Tibial nerve (tissue), 4 donors: ENCODE measurements at regions not wholly inside any gene's neighbourhood (a gene's known extent, or its start where the extent isn't known, plus 50 kb on each side); places are given as distances from the start of the nearest gene placed in this dataset.

Source experiments
- DNase-seq, 2 donors: peaks; one replicate each; pipeline ENCODE4 v3.0.0-alpha.2; 2019; ENCODE audit warnings: low spot score in 2 of 2
- H3K27ac ChIP-seq, 4 donors: fragments of 200-600 bp; sonication (generic) in 3 of 4; one replicate each; pipeline ENCODE4 v1.5.1; 2017 to 2019; ENCODE audit warnings: mild to moderate bottlenecking in 1 of 4
- H3K27me3 ChIP-seq, 2 donors: fragments of 200-600 bp; sonication (generic) in 1 of 2; one replicate each; pipeline versions ENCODE4 v1.5.1 to v1.6.0; 2017 to 2019
- H3K36me3 ChIP-seq, 3 donors: fragments of 200-600 bp; sonication (generic); one replicate each; pipeline ENCODE4 v1.5.1; 2018 to 2019
- H3K4me1 ChIP-seq, 4 donors: fragments of 200-600 bp; sonication (generic) in 3 of 4; one replicate each; pipeline ENCODE4 v1.5.1; 2017 to 2019
- H3K4me3 ChIP-seq, 4 donors: fragments of 200-600 bp; sonication (generic) in 3 of 4; one replicate each; pipeline ENCODE4 v1.5.1; 2017 to 2019; ENCODE audit warnings: mild to moderate bottlenecking in 1 of 4, moderate library complexity in 1 of 4
- H3K9me3 ChIP-seq, 4 donors: fragments of 200-600 bp; sonication (generic) in 3 of 4; one replicate each; pipeline ENCODE4 v1.5.1; 2017 to 2019
- EP300 ChIP-seq, 2 donors: sonication (generic); formaldehyde crosslinking; IDR thresholded peaks; one replicate each; pipeline ENCODE4 v1.6.1; 2017; ENCODE audit warnings: antibody characterized with exemption in 2 of 2, mild to moderate bottlenecking in 1 of 2
- POLR2A ChIP-seq, 2 donors: fragments of 450-650 bp; IDR thresholded peaks; one replicate each; pipeline ENCODE4 v1.6.1; 2017; ENCODE audit warnings: antibody characterized with exemption in 2 of 2, mild to moderate bottlenecking in 2 of 2, moderate library complexity in 2 of 2
- WGBS, 2 donors: methylation state at CpG; one replicate each; pipeline ENCODE4 v1.1.5; 2018; 5-methylcytosine and 5-hydroxymethylcytosine counted together
- TF ChIP-seq, protein P1 (sequence below), 5 experiments: fragments of 200-600 bp in 3 of 5; fragments of 450-650 bp in 2 of 5; sonication (generic) in 3 of 5; IDR thresholded peaks; one replicate each; pipeline ENCODE4 v1.5.1; 2016 to 2019; ENCODE audit warnings: antibody characterized with exemption in 5 of 5, mild to moderate bottlenecking in 3 of 5, moderate library complexity in 2 of 5

DNA sequence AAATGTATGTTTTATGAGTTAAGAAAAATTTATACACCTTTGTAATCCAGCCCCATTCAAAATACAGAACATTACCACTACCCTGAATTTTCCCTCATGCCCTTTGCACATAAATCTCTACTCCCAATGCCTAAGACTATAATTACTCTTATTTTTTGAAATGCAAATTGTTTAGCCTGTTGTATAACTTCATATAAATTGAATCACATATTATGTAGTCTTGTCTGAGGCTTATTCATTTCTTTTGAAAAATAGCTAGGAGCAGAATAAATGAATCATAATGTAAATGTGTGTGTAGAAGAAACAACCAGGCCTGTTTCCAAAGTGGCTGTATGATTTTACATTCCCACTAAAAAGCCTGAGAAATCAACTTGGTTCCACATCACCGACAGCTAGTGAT lies 319.8 kb downstream of the DCAF12L2 start:
- TF ChIP-seq POLR2A (IDR thresholded peaks at IDR 0.05): no peak
- TF ChIP-seq, protein P1, sequence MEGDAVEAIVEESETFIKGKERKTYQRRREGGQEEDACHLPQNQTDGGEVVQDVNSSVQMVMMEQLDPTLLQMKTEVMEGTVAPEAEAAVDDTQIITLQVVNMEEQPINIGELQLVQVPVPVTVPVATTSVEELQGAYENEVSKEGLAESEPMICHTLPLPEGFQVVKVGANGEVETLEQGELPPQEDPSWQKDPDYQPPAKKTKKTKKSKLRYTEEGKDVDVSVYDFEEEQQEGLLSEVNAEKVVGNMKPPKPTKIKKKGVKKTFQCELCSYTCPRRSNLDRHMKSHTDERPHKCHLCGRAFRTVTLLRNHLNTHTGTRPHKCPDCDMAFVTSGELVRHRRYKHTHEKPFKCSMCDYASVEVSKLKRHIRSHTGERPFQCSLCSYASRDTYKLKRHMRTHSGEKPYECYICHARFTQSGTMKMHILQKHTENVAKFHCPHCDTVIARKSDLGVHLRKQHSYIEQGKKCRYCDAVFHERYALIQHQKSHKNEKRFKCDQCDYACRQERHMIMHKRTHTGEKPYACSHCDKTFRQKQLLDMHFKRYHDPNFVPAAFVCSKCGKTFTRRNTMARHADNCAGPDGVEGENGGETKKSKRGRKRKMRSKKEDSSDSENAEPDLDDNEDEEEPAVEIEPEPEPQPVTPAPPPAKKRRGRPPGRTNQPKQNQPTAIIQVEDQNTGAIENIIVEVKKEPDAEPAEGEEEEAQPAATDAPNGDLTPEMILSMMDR (IDR thresholded peaks at IDR 0.05): no peak
- no peak for TF ChIP-seq EP300 (IDR thresholded peaks at IDR 0.05)
- WGBS, 2 donors: 71 to 73% methylated on average over 1 of the region's 1 CpG
- Histone ChIP-seq H3K9me3 (no peaks in the 10 kb centered on the region), H3K4me3 (no peak overlapping the region), H3K4me1 (no peaks in the 10 kb centered on the region), H3K27ac (no peak overlapping the region), H3K36me3 (no peaks in the 10 kb centered on the region), H3K27me3 (no peaks in the 10 kb centered on the region)
- DNase-seq: no peak

DNA sequence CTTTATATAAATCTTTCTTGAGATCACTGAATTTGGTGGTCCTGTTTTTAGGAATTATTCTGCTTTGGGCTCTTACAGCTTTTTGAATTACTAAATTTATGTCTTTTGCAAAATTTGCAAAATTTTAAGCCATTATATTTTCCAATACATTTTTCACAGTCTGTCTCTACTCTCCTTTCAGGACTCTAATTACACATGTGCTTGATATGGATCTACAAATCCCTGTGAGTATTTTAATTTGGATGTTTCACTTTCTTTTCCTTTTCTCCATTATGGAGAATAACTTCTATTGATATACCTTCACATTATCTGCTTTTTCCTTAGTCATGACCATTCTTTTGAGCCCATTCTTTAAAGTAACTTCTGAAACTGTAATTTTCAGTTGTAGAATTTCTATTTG lies 315.4 kb downstream of the DCAF12L2 start:
- Histone ChIP-seq H3K9me3 (no peaks in the 10 kb centered on the region), H3K27me3 (no peaks in the 10 kb centered on the region), H3K36me3 (no peaks in the 10 kb centered on the region), H3K27ac (no peak overlapping the region), H3K4me3 (no peak overlapping the region), H3K4me1 (no peaks in the 10 kb centered on the region)
- no peak for TF ChIP-seq EP300 (IDR thresholded peaks at IDR 0.05)
- TF ChIP-seq, protein P1 (IDR thresholded peaks at IDR 0.05): no peak
- no peak for TF ChIP-seq POLR2A (IDR thresholded peaks at IDR 0.05)
- DNase-seq: no peak

DNA sequence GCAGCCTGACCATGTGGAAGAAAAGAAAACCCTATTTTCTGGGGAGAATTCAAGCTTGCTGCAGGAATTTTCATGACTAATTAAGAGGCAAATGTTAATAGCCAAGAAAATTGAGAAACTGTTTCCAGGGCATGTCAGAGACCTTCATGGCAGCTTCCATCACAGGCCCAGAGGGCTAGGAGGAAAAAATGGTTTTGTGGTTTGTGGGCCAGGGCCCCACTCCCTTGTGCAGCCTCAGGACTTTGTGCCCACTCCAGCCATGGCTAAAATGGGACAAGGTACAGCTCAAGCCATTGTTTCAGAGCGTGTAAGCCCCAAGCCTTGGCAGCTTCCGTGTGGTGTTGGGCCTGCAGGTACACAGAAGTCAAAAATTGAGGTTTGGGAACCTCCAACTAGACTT lies 282.9 kb downstream of the DCAF12L2 start:
- no peak for DNase-seq
- H3K9me3 ChIP-seq: peaks cover 0 to 2% (median 0%) of the 10 kb centered on the region in 4 donors
- no peak overlapping the region for H3K27ac ChIP-seq
- H3K4me3 ChIP-seq: no peak overlapping the region
- H3K27me3 ChIP-seq: no peaks in the 10 kb centered on the region
- WGBS, 2 donors: 68% methylated on average over 2 of the region's 2 CpGs; no CpG with 5 or more reads in 1 of the 2 donors
- no peaks in the 10 kb centered on the region for H3K36me3 ChIP-seq
- TF ChIP-seq EP300 (IDR thresholded peaks at IDR 0.05): no peak
- TF ChIP-seq POLR2A (IDR thresholded peaks at IDR 0.05): no peak
- TF ChIP-seq, protein P1 (IDR thresholded peaks at IDR 0.05): no peak
- no peaks in the 10 kb centered on the region for H3K4me1 ChIP-seq

DNA sequence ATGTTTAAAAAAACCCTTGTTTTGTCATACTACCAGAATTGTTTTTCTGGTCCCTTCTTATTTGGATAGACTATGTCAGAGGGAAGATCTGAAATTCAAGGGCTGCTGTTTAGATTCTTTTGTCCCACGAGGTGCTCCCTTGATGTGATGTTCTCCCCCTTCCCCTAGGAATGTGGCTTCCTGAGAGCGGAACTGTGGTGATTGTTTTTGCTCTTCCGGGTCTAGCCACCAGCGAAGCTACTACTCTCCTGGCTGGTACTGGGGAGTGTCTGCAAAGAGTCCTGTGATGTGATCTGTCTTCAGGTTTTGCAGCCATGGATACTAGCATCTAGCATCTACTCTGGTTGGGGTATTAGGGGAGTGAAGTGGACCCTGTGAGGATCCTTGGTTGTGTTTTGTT lies 271.1 kb downstream of the DCAF12L2 start:
- H3K9me3 ChIP-seq: no peaks in the 10 kb centered on the region
- no peaks in the 10 kb centered on the region for H3K36me3 ChIP-seq
- TF ChIP-seq, protein P1 (IDR thresholded peaks at IDR 0.05): no peak
- TF ChIP-seq EP300 (IDR thresholded peaks at IDR 0.05) (no peak), POLR2A (IDR thresholded peaks at IDR 0.05) (no peak)
- 58 to 65% methylated on average over 4 of the region's 4 CpGs for WGBS, 2 donors
- H3K27me3 ChIP-seq: no peaks in the 10 kb centered on the region
- no peak overlapping the region for H3K4me3 ChIP-seq
- H3K27ac ChIP-seq: no peak overlapping the region
- no peaks in the 10 kb centered on the region for H3K4me1 ChIP-seq
- DNase-seq: no peak

DNA sequence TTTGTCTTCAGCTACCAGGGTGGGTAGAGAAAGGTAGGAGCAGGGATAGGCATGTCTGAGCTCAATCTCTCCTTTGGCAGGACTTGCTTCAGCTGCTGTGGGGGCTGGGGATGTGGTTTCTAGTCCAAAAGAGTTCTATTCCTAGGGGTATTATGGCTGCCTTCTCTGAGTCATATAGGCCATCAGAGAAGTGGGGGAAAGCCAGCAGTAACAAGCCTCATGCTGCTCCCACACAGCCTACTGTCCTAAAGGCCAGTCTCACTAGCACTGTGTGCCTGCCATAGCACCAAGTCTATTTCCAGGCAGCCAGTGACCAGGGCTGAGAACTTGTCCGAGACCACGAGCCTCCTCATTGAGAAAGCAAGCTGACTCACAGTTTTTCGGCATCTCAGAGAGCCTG lies 270.6 kb downstream of the DCAF12L2 start:
- Histone ChIP-seq H3K27ac (no peak overlapping the region), H3K27me3 (no peaks in the 10 kb centered on the region), H3K4me1 (no peaks in the 10 kb centered on the region), H3K4me3 (no peak overlapping the region), H3K9me3 (no peaks in the 10 kb centered on the region), H3K36me3 (no peaks in the 10 kb centered on the region)
- TF ChIP-seq, protein P1 (IDR thresholded peaks at IDR 0.05): no peak
- TF ChIP-seq EP300 (IDR thresholded peaks at IDR 0.05) (no peak), POLR2A (IDR thresholded peaks at IDR 0.05) (no peak)
- DNase-seq: no peak
- WGBS, 2 donors: 85 to 87% methylated on average over 2 to 3 of the region's 3 CpGs
